HEK293T (cell line): ENCODE measurements at regions not wholly inside any gene's neighbourhood (a gene's known extent, or its start where the extent isn't known, plus 50 kb on each side); places are given as distances from the start of the nearest gene placed in this dataset.

Source experiments
- ARNT ChIP-seq: fragments of 450-650 bp; IDR thresholded peaks from 2 replicates; pipeline ENCODE4 v1.6.1; 2017; ENCODE audit warnings: mild to moderate bottlenecking
- BHLHE40 ChIP-seq: fragments of 450-650 bp; IDR thresholded peaks from 2 replicates; pipeline ENCODE4 v1.6.1; 2016; ENCODE audit warnings: mild to moderate bottlenecking, moderate library complexity, borderline replicate concordance
- ELF4 ChIP-seq: fragments of 450-650 bp; IDR thresholded peaks from 2 replicates; pipeline ENCODE4 v1.6.1; 2017; ENCODE audit warnings: antibody characterized with exemption
- FOXK2 ChIP-seq: fragments of 450-650 bp; IDR thresholded peaks from 2 replicates; pipeline ENCODE4 v1.6.1; 2016; ENCODE audit warnings: mild to moderate bottlenecking
- FOXM1 ChIP-seq: fragments of 450-650 bp; IDR thresholded peaks from 2 replicates; pipeline ENCODE4 v1.6.1; 2017; ENCODE audit warnings: mild to moderate bottlenecking, borderline replicate concordance
- HDGF ChIP-seq: fragments of 450-650 bp; IDR thresholded peaks from 2 replicates; pipeline ENCODE4 v1.6.1; 2017; ENCODE audit warnings: antibody characterized with exemption, borderline replicate concordance
- L3MBTL2 ChIP-seq: fragments of 450-650 bp; conservative IDR thresholded peaks from 2 replicates; pipeline ENCODE4 v1.6.1; 2016; ENCODE audit warnings: mild to moderate bottlenecking
- PKNOX1 ChIP-seq: fragments of 450-650 bp; IDR thresholded peaks from 2 replicates; pipeline ENCODE4 v1.6.1; 2016
- SP1 ChIP-seq: fragments of 450-650 bp; IDR thresholded peaks from 2 replicates; pipeline ENCODE4 v1.6.1; 2017
- TARDBP ChIP-seq: fragments of 450-650 bp; IDR thresholded peaks from 2 replicates; pipeline ENCODE4 v1.6.1; 2016

GRCh38 chr14:101323111-101323510 lies 238.2 kb upstream of the DIO3 start:
- TF ChIP-seq FOXK2 (no peak), SP1 (no peak), PKNOX1 (no peak), FOXM1 (no peak), ARNT (no peak), TARDBP (no peak), HDGF (no peak), L3MBTL2 (no peak), BHLHE40 (no peak), ELF4 (no peak)
